Neuronal stem cell (in vitro differentiated cells): ENCODE measurements at regions not wholly inside any gene's neighbourhood (a gene's known extent, or its start where the extent isn't known, plus 50 kb on each side); places are given as distances from the start of the nearest gene placed in this dataset.
A peak's percentile ranks its signal among the peaks of the same experiment; 100 is the strongest.

ENCODE experiments used
- DNase-seq: peaks from one replicate; pipeline ENCODE4 v3.0.0-alpha.2; 2013; ENCODE audit warnings: low spot score
- H2AFZ ChIP-seq: one replicate; pipeline ENCODE4 v1.6.1; 2013; ENCODE audit warnings: mild to moderate bottlenecking, low read length, inconsistent platforms
- H2AK5ac ChIP-seq: 2 replicates; pipeline ENCODE4 v1.6.1; 2013; ENCODE audit warnings: low read depth, mild to moderate bottlenecking, inconsistent platforms, low read length, moderate library complexity, mixed read lengths
- H2BK120ac ChIP-seq: 2 replicates; pipeline ENCODE4 v1.6.1; 2013; ENCODE audit warnings: low read depth, mild to moderate bottlenecking, inconsistent platforms, low read length, moderate library complexity, mixed read lengths
- H2BK12ac ChIP-seq: one replicate; pipeline ENCODE4 v1.6.1; 2013; ENCODE audit warnings: low read length, inconsistent platforms
- H2BK15ac ChIP-seq: 2 replicates; pipeline ENCODE4 v1.6.1; 2013; ENCODE audit warnings: mild to moderate bottlenecking, low read length, inconsistent platforms, mixed read lengths
- H2BK5ac ChIP-seq: one replicate; pipeline ENCODE4 v1.6.1; 2013; ENCODE audit warnings: inconsistent platforms, mild to moderate bottlenecking, low read length, moderate library complexity
- H3K14ac ChIP-seq: one replicate; pipeline ENCODE4 v1.6.1; 2013; ENCODE audit warnings: low read length, inconsistent platforms
- H3K18ac ChIP-seq: 2 replicates; pipeline ENCODE4 v1.6.1; 2013; ENCODE audit warnings: low read length, inconsistent platforms
- H3K23ac ChIP-seq: 2 replicates; pipeline ENCODE4 v1.6.1; 2013; ENCODE audit warnings: low read depth, mild to moderate bottlenecking, mixed read lengths, low read length, inconsistent platforms; ENCODE audit not compliant: poor library complexity
- H3K27ac ChIP-seq: replicated peaks from 3 replicates; pipeline ENCODE4 v1.5.1; 2013; ENCODE audit warnings: low read length, inconsistent platforms
- H3K27me3 ChIP-seq, 3 experiments: 2 replicates each; pipeline ENCODE4 v1.6.1; 2013; ENCODE audit warnings: low read length in 3 of 3, mild to moderate bottlenecking in 2 of 3, inconsistent platforms in 1 of 3, low read depth in 1 of 3, mixed read lengths in 1 of 3, moderate library complexity in 1 of 3; ENCODE audit not compliant: control insufficient read depth in 3 of 3, insufficient read depth in 3 of 3
- H3K36me3 ChIP-seq, 2 donors: replicated peaks in 1 of 2; 2 replicates each; pipeline ENCODE4 v1.6.1; 2013; ENCODE audit warnings: low read length in 2 of 2; ENCODE audit not compliant: control insufficient read depth in 2 of 2, insufficient read depth in 2 of 2
- H3K4ac ChIP-seq: 2 replicates; pipeline ENCODE4 v1.6.1; 2013; ENCODE audit warnings: inconsistent platforms, mild to moderate bottlenecking, low read length, moderate library complexity
- H3K4me1 ChIP-seq, 2 donors: 1 replicate in 1 of 2; 2 replicates in 1 of 2; pipeline ENCODE4 v1.6.1; 2013; ENCODE audit warnings: low read length in 2 of 2, low read depth in 1 of 2; ENCODE audit not compliant: control insufficient read depth in 2 of 2, insufficient read depth in 1 of 2
- H3K4me2 ChIP-seq: one replicate; pipeline ENCODE4 v1.6.1; 2013; ENCODE audit warnings: mild to moderate bottlenecking, low read length, inconsistent platforms; ENCODE audit not compliant: insufficient read depth, poor library complexity, severe bottlenecking
- H3K4me3 ChIP-seq, 2 donors: 2 replicates each; pipeline ENCODE4 v1.5.1; 2013; ENCODE audit warnings: low read length in 2 of 2, mild to moderate bottlenecking in 2 of 2, inconsistent platforms in 1 of 2, moderate library complexity in 1 of 2
- H3K79me1 ChIP-seq: one replicate; pipeline ENCODE4 v1.6.1; 2013; ENCODE audit warnings: low read depth, mild to moderate bottlenecking, inconsistent platforms, low read length, moderate library complexity
- H3K9ac ChIP-seq: one replicate; pipeline ENCODE4 v1.6.1; 2013; ENCODE audit warnings: mild to moderate bottlenecking, low read depth, low read length, inconsistent platforms; ENCODE audit not compliant: poor library complexity
- H3K9me3 ChIP-seq, 2 donors: replicated peaks in 1 of 2; 2 replicates each; pipeline versions ENCODE3 to v1.6.1; 2013; ENCODE audit warnings: low read length in 2 of 2, mild to moderate bottlenecking in 2 of 2, inconsistent platforms in 1 of 2, low read depth in 1 of 2, mixed read lengths in 1 of 2, moderate library complexity in 1 of 2; ENCODE audit not compliant: control insufficient read depth in 2 of 2, insufficient read depth in 1 of 2
- H4K8ac ChIP-seq: one replicate; pipeline ENCODE4 v1.6.1; 2013; ENCODE audit warnings: low read depth, mild to moderate bottlenecking, inconsistent platforms, low read length, moderate library complexity
- H4K91ac ChIP-seq: one replicate; pipeline ENCODE4 v1.6.1; 2013; ENCODE audit warnings: low read length, low read depth, mild to moderate bottlenecking, inconsistent platforms; ENCODE audit not compliant: poor library complexity
- WGBS, 2 donors: extraction: QIAGEN DNeasy Blood & Tissue Kit; methylation state at CpG; one replicate each; pipeline ENCODE4 v1.1.7; 2013; ENCODE audit warnings: missing lambda C conversion rate in 2 of 2, mixed read lengths in 1 of 2; ENCODE audit not compliant: insufficient read length in 2 of 2, insufficient replicate concordance in 1 of 2; ENCODE audit errors: extremely low coverage in 2 of 2; 5-methylcytosine and 5-hydroxymethylcytosine counted together

GRCh38 chr19:31141301-31141700 lies 207.9 kb downstream of the TSHZ3 start:
- H3K4ac ChIP-seq: no peak overlapping the region

GRCh38 chr19:31140717-31141116 lies 208.5 kb downstream of the TSHZ3 start:
- Histone ChIP-seq H3K4me3 (no peak overlapping the region), H2BK12ac (no peak overlapping the region), H3K27me3 (no peaks in the 10 kb centered on the region), H3K4me2 (no peak overlapping the region), H3K9ac (no peak overlapping the region), H3K4ac (no peak overlapping the region), H4K91ac (no peak overlapping the region), H3K36me3 (no peaks in the 10 kb centered on the region), H3K9me3 (no peaks in the 10 kb centered on the region), H2BK120ac (no peak overlapping the region), H2AK5ac (no peak overlapping the region), H3K4me1 (no peaks in the 10 kb centered on the region), H2BK5ac (no peak overlapping the region), H4K8ac (no peak overlapping the region), H2BK15ac (no peak overlapping the region), H3K27ac (no peak overlapping the region), H3K18ac (no peak overlapping the region), H3K23ac (no peak overlapping the region), H2AFZ (no peak overlapping the region), H3K79me1 (no peaks in the 10 kb centered on the region), H3K14ac (no peak overlapping the region)
- no peak for DNase-seq
- WGBS, 2 donors: no CpG with 5 or more reads among the region's 6 CpGs

More at GRCh38 chr19:31141301-31141700, 207.9 kb downstream of the TSHZ3 start:
- no peak overlapping the region for H3K23ac ChIP-seq
- no peak overlapping the region for H2BK12ac ChIP-seq
- H3K9me3 ChIP-seq: no peaks in the 10 kb centered on the region
- no peaks in the 10 kb centered on the region for H3K36me3 ChIP-seq
- no peak overlapping the region for H2BK15ac ChIP-seq
- no CpG with 5 or more reads among the region's 3 CpGs for WGBS, 2 donors
- H2AK5ac ChIP-seq: no peak overlapping the region
- H3K18ac ChIP-seq: peak overlapping the region; percentile 31
- H3K4me2 ChIP-seq: no peak overlapping the region
- no peak for DNase-seq
- H3K4me3 ChIP-seq: no peak overlapping the region
- no peak overlapping the region for H2AFZ ChIP-seq
- no peaks in the 10 kb centered on the region for H3K4me1 ChIP-seq
- H3K79me1 ChIP-seq: no peaks in the 10 kb centered on the region
- no peak overlapping the region for H4K8ac ChIP-seq
- H4K91ac ChIP-seq: no peak overlapping the region
- H3K27ac ChIP-seq: no peak overlapping the region
- no peaks in the 10 kb centered on the region for H3K27me3 ChIP-seq
- H2BK5ac ChIP-seq: no peak overlapping the region
- no peak overlapping the region for H3K14ac ChIP-seq
- no peak overlapping the region for H2BK120ac ChIP-seq
- no peak overlapping the region for H3K9ac ChIP-seq

GRCh38 chr19:31139871-31140505 lies 209.2 kb downstream of the TSHZ3 start:
- Histone ChIP-seq H3K27ac (no peak overlapping the region), H2AFZ (no peak overlapping the region), H3K14ac (no peak overlapping the region), H3K9ac (no peak overlapping the region), H3K9me3 (no peaks in the 10 kb centered on the region), H3K27me3 (no peaks in the 10 kb centered on the region), H2BK5ac (no peak overlapping the region), H4K91ac (no peak overlapping the region), H2BK120ac (no peak overlapping the region), H3K18ac (no peak overlapping the region), H2AK5ac (no peak overlapping the region), H2BK15ac (no peak overlapping the region), H3K4me3 (no peak overlapping the region), H3K4me2 (no peak overlapping the region), H4K8ac (no peak overlapping the region), H3K4me1 (no peaks in the 10 kb centered on the region), H3K23ac (no peak overlapping the region), H2BK12ac (no peak overlapping the region), H3K36me3 (no peaks in the 10 kb centered on the region), H3K4ac (no peak overlapping the region), H3K79me1 (no peaks in the 10 kb centered on the region)
- no peak for DNase-seq
- WGBS, 2 donors: no CpG with 5 or more reads among the region's 9 CpGs

- no peak overlapping the region for H4K8ac ChIP-seq
- H2BK12ac ChIP-seq: no peak overlapping the region
- H2BK5ac ChIP-seq: no peak overlapping the region
- H3K23ac ChIP-seq: no peak overlapping the region
- WGBS, 2 donors: no CpG with 5 or more reads among the region's 1 CpG
- H2BK15ac ChIP-seq: no peak overlapping the region
- no peaks in the 10 kb centered on the region for H3K9me3 ChIP-seq
- H4K91ac ChIP-seq: no peak overlapping the region
- no peak overlapping the region for H3K4ac ChIP-seq
- H3K4me3 ChIP-seq: no peak overlapping the region
- no peaks in the 10 kb centered on the region for H3K79me1 ChIP-seq
- H2AK5ac ChIP-seq: no peak overlapping the region
- H3K27me3 ChIP-seq: no peaks in the 10 kb centered on the region
- no peaks in the 10 kb centered on the region for H3K36me3 ChIP-seq
- no peaks in the 10 kb centered on the region for H3K4me1 ChIP-seq
- no peak overlapping the region for H3K4me2 ChIP-seq
- H3K14ac ChIP-seq: no peak overlapping the region
- no peak overlapping the region for H3K9ac ChIP-seq
- no peak overlapping the region for H2BK120ac ChIP-seq
- no peak overlapping the region for H3K18ac ChIP-seq
- H3K27ac ChIP-seq: no peak overlapping the region
- DNase-seq: no peak
- no peak overlapping the region for H2AFZ ChIP-seq
Measured at GRCh38 chr19:31138077-31138476, 211.2 kb downstream of the TSHZ3 start.
